DMS153 treated with DMSO at 0.1 percent for 48 hours (cell line): ENCODE measurements at regions not wholly inside any gene's neighbourhood (a gene's known extent, or its start where the extent isn't known, plus 50 kb on each side); places are given as distances from the start of the nearest gene placed in this dataset.

Source experiments
- DNase-seq: peaks from one replicate; lab custom pipeline; 2025; ENCODE audit not compliant: unreplicated experiment; lab: John Stamatoyannopoulos, UW

DNA sequence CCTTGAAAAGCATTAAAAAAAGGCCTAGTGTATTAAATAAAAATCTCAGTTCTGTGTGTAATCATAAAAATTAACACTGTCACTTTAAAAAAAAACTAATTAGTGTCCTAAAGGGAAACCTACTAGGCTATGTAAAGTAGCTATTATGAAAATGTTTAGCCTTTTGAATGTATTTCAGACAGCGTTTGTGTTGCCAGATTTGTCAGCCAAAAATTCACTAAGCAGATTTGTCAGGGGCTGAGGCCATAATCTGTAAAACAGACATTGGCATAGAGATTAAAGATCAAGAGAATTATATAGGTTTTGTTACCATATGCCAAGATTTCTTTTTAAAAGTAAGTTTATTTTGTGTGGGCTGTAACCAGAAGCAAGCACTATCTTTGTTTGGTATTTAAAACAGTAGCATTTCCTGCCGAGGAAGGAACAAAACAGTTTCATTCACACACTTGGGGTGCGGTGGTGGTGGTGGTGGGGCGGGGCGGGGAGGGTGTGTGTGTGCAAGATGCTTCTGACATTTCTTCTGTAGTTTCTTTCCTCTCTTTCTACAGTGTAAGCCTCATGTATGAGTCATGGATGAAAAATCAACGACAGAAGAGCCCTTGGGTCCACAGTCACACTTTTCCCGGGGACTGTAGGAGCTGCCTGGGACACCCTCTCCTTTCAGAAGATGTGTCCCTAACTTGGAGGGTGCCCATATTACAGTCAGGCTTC lies 328.5 kb upstream of the FANCL start:
- no peak for DNase-seq

DNA sequence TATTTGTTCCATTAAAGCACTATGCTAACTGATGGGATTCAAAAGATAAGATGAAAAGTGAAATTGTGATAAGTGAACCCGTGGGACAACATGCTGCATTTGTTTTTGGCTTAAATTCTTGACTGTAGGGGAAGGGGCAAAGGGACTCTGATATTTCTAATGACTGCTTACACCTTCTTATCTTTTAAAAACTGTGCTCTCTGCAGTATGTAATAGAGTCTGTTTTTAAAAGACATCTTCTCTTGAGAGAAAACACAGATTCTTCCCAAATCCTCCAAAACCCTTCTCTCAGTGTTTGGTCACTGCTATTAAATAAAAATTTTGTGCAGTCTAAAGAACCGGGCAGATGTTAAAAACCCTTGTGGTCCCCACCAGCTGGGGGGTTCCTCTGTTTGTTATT lies 327.8 kb upstream of the FANCL start:
- DNase-seq, result no peak

DNA sequence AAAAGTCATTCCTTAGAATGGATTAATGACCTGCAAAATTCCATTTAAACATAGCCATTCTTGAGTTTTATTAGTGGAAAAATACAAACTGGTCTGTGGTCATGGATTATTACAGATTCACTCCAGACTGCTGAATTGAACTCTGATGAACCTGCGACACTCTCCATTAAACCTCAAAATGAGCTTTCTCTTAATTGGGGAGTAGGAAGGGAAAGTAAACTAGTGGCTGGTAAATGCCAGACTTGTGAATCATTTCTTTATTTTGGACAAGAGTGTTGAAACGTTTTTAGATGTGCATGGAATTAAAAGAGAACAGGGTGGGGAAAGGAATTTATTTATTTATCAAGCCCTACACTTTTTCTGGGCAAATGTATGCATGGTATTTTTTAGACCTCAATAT lies 321.2 kb upstream of the FANCL start:
- no peak for DNase-seq

DNA sequence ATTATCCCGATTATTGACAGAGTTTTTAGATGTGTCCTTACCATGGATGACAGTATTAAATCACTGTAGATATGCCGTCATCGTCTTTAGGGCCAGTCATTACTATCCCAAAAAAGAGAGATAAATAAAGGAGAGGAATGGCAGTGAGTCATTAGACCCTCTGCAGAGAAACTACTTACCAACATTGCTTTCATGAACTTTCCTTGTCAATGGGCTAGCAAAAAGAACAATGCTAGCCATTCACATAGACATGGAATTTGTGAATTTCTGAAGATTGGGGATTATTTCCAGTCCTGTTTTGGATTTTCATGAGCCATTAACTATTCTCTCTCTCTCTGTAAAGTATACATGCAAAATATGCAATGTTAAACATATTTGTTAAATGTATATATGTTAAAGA lies 319.4 kb upstream of the FANCL start:
- DNase-seq, result no peak

DNA sequence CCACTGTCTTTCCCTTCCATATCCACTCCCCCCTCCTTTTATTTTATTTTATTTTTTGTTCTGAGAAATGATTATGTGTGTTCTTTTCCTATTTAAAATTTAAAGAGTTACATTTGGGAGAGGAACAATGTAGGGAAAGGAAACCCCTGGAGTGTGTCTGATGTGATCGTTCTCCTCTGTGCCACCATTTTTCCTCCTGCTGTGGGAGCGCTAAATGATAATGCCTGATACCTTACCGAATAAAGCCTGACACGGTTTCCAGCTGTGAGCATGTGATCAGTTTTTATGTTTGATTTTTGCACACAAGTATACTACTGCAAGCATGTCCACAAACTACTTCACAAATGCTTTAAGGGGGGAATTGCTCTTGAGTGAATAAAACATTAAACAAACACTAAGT lies 317.8 kb upstream of the FANCL start:
- DNase-seq, result no peak

DNA sequence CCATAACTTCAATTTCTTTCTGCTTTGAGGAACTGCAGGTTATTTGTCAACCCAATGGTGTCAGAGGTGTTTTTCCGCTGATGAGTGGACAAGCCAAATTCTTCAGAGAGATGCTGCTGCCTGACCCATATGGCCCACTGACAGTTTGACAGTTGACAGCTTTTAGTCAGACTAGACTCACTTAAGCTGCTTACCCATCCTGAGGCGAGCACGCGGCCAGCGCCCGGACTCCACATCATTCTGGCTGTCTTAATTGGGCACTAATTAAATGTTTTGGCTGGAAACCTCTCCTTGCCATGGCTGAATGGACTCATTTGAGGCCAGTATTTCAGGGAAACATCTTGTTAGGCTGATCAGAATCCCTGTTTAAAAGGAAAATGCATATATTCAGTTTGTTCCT lies 316.1 kb upstream of the FANCL start:
- DNase-seq, result no peak

DNA sequence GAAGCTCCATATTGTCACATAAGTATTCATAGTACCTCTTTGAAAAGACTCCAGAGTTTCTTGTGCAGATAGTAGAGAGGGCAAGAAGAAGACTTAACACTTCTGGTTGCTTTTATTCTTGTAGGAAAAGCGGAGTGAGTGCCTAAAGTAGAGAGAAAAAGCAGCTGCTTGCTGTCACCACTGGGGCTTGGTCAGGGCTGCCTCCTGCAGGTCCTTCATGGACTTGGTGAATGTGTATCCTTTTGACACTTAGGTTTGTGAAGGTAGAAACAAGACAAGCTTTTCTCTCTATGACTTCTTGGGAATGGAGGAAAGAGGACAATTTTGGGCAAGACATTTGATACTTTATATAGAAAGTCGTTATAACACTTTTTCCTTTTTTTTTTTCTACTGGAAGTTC lies 312.8 kb upstream of the FANCL start:
- DNase-seq, result no peak

DNA sequence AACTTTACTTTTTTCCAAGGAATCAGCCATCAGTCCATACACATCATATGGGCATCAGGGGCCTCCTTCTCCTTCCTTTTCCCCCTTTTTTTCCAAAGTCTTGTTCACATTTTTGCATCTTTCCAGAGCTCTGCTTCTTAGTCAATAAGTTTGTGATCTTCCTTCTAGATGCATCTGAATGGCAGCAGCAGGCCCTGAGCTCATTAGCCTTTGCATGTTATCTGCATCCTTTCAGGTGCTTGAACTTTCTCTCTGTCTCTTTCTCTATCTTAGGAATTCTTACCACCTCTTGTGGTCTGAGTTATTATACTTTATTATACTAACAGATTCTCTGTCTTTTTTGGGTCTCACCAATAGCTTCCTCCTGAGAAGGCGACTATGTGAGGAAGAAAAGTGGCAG lies 312.4 kb upstream of the FANCL start:
- no peak for DNase-seq

DNA sequence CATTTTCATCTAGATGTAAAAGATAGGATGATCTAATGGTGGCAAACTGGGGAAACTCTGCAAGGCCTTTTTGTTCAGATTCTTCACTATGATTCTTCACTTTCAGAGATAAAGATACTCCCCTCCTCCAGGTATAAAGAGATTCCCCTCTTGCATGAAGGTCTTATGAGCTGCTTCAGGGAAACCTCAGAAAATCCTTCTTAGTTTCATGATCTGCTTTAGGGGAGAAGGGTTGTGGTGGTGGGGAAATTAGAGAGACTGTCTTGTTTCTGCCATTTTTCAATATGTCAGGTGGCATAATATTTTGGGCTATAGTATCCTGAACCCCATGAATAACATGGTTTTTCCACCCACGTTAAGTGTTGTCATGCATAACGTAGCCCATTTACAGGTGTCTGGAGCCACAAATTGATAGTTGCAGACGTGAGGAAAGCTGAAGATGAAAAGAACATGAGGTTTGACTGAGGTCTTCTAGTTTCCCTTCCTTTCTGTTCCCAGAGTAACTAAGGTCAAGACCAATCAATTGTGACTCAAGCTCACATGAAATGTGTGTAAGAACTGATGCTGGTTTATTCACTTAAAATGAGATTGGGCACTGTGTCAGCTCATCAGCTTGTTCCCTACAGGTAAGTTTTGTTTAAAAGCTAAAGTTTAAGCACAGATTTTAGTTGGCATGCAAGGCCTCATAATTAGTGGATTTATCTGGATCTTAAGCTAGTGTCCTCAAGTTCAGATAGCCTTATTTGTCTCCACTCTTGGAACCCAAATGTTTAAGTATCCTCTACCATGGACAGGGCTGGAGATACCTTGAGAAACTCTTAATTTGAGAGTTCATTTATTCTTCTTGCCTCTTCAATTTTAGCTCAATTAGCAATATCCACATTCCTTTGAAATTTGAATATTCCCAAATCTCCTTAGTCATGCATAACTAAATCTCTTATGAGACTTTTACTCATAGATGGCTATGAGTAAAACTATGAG lies 304.5 kb upstream of the FANCL start:
- no peak for DNase-seq

DNA sequence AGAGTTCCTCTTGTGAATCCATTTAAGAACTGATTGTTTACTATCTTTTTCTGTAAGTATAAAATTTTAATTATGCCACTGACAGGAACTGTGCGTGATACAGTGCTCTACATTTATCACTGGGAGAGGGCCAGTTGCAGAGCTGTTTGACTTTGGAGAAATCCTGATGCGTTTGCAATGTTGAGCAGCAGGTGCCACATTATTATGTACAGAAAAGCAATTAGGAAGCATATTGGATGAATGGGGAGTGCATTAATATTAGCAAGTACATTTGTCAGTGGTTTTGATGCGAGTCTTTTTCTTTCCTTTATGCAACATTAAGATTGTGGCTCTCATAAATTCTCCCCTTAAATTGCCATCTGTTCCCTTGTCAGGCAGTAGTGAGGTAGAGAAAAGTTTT lies 302.3 kb upstream of the FANCL start:
- DNase-seq, result no peak

DNA sequence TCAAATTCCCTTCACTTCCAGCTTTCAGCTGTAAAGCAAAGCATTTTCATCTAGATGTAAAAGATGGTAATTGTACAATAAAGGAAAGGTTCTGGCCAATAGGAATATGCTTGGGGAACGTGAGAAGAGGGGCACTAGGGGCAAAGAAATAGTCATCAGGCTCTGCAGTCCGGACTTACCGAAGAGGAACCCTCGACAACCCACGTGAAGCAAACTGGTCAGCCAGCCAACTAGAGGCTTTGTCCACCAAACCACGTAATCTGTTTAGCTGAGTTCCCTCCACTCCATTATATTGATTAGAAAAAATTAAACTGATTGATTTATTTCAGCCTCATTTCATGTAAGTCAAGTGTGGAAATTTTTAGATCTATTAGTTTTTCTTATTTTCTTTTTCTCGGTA lies 300.4 kb upstream of the FANCL start:
- DNase-seq, result no peak

DNA sequence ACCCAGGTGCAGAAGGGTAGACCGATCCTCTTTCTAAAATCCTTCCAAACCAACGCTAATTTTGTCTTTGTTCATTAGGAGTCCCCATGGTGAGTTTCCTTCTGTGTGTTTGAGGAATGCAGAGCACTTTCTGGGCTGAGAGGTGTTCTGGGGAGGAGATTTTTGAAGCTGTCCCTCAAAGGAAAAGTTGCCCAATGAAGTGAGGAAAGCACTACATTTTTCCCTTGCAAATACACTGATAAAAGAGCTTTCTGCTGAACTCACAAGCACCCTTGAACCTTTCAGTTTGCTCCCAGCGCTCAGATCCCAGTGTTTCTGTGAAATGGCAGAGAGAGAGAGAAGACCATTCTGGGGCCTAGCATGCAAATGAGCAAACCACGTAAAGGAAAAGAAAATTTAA lies 299.6 kb upstream of the FANCL start:
- no peak for DNase-seq

DNA sequence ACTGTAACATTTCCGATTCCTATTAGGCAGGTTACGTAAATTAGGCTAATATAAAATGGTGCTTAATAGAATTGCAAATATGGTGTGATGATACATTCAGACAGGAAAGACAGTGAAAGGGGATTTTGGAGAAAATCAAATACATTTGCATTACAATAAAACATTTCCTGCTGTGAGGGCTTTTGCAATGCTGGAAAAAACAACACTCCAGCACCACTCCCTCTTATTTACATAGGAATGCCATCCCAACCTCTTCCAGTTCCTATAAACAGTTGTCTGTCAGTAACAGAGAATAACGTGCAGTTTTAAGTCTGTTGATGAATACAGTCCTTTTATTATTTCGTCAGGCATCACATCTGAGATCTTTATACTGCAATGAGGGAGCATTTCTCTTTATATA lies 298.8 kb upstream of the FANCL start:
- DNase-seq, result peak; percentile 27

DNA sequence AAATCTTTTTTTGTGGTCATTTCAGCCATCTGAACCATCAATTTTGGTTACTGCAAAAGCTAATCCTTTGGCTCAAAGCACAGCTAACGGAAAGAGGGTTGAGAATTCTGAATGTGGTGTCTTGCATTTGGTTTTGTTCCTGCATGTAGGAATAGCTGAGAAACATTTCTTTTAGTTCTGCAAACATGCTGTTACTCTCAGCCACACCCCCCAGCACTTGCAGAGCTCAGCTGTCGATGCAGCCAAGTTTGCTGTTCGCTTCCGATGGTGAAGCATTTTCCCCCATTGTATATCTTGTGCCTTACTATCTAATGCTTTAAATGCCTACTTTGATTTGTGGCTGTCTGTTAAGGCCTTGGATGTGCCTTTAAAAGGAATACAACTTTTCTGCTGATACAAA lies 294.9 kb upstream of the FANCL start:
- no peak for DNase-seq

DNA sequence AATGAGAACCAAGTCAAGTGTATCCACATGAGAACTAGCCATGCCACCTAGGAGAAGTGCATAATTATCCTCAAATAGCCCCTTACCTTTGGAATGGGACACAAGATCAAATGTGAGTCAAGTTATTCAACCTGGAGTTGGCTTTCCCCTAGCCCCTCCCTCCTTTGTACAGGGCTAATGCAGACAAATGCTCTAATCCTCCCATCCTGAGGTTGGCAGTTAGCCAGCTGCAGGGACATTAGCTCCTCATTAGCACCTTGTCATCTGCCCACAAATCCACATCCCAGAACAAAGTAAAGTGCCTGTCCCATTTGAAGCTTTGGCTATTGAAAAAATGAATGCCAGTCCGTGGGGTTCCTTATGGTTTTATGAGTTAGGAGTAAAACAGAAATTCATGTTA lies 294.1 kb upstream of the FANCL start:
- peak; percentile 23 for DNase-seq

DNA sequence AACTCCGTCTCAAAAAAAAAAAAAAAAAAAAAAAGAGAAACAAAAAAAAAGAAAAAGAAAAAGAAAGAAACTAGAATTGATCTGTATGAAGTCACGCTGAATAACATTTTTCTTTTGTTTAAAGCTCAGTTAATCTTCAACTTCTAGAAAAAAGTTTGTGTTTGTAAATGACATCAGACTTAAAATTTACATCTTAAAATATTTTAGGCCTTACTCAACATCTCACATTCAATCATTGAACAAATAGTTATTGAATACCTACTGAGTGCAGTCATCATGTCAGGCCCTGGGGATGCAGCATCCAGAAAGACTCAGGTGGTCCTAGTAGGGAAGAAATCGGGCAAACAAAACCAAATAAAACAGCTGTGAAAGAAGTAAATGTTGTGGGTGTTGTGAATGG lies 292.3 kb upstream of the FANCL start:
- no peak for DNase-seq

DNA sequence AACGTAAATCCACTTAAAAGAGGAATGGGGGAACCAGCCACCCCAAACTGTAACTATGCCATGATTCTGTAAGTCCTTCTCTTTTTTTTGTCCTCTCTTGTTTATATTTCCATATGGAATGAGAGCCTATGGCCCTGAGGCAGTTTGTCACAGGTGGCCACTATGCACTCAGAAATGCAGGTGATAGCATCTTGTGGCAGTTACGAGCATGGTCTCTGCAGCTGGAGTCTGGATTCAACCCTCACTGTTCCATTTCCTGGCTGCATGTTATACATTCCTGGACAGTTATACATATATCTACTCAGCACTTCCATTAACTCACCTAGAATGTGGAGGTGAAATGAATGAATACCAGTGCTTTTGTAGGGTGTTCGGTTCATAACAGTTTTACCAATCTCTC lies 291.5 kb upstream of the FANCL start:
- no peak for DNase-seq

DNA sequence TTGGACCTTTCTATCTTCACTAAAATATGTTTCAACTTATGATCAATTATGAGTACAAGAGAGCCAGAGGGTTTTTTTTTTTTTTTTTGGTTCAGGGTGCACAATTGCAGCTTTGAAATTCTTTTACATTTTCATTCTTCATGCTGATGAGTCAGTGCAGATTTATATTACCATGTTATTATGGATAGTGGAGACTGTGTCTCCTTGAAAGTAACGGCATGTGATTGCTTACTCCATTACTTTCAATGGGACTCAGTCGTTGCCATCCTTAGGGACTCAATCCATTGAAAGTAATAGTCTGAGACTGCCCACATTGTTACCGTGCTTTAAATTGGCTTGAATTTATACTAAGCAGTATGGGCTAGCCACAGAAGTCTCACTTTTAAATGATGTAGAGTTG lies 286.5 kb upstream of the FANCL start:
- no peak for DNase-seq

DNA sequence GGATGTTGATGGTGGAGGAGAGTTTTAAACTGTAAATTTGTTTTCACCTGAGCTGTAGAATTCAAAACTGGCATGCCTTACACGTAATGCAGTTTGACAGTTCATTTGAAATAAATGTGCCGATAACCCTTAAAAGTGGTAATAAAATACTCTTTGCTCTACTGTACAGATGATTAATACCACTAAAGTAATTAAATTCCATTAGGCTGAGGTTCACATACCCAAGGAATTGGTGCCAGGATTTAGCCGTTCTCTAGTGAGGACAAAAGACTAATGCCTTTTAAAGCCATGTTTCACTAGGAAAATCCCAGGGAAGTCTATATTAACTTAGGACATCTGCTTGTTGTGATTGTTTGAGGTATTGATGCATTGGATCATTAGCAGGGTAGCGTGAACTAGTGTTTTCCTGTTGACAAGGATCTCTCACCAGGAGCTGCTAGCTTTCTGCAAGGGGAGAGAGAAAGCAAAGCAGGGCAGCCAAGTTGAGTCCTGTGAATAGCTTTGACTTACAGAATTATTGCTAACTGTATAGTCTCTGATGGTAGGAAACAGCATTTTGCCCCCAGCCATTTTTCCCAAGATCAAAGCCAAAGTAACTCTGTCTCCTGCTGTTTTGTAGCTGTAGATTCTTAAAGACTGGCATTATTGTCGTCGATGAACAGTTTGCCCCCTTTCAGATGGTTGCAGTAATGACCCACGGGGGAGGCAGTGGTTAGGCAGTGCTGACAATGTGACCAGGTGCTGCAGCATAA lies 280.9 kb upstream of the FANCL start:
- no peak for DNase-seq

DNA sequence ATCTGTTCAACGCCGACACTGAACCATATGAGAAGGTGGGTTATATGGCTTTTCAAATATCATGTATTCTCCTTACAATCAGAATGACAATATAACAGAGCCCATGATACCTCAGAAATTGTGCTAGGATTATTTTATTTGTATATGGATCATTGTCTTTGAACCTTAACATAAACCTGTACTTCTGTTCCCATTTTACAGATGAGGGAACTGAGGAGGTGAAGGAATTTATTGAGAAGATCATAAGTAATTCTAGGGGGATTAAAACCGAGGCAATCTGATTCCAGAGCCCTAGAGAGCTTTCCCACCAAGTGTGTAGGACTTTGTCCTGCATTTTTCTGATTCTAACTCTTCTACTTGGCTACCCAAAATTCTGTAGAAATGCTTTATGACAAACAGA lies 279.8 kb upstream of the FANCL start:
- DNase-seq, result no peak

DNA sequence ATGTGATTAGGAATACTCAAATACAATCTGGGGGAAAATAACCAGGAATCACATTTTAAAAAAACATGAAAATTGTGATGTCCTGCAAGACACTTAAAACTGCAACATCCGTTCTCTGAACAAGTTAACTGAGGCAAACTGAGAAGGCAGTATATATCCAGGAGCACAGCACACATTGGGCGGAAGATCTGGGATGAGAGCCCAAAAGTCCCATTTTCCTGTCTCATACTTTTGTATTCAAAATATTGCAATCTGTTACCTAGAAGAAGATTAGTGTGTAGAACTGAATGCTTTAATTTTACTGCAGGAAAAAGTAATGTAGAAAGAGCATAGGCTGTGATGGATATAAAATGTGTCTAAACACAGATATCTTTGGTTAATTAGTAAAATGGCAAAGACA lies 276.8 kb upstream of the FANCL start:
- no peak for DNase-seq

DNA sequence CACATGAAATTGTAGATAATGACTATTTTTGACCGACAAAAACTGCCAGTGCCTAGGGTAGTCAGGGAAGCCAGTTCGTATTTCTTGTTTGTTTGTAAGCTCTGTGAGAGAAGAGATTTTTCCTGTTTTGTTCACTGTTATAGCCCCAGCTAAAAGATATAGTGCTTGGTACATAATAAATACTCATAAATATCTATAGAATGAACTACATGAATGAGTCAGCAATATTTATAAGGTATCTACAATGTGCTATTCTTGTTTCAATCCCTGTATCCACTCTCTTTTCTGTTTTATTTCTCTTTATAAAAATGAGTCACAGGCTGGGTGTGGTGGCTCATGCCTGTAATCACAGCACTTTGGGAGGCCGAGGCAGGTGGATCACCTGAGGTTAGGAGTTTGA lies 275.6 kb upstream of the FANCL start:
- no peak for DNase-seq
